Subcutaneous abdominal adipose tissue (tissue), 5 donors: ENCODE measurements at regions not wholly inside any gene's neighbourhood (a gene's known extent, or its start where the extent isn't known, plus 50 kb on each side); places are given as distances from the start of the nearest gene placed in this dataset.
"Not testable (repeated sequence)": the region's sequence is repeated elsewhere in the genome, so short reads cannot be mapped to it uniquely, and the experiment has no call there.

Source experiments
- H3K27ac ChIP-seq: one replicate; pipeline ENCODE4 v1.7.0; 2013; ENCODE audit warnings: low read depth, mild to moderate bottlenecking, inconsistent platforms, low read length, moderate library complexity
- H3K27me3 ChIP-seq, 5 donors: one replicate each; pipeline ENCODE4 v1.7.0; 2013; ENCODE audit warnings: low read length in 5 of 5, inconsistent platforms in 1 of 5; ENCODE audit not compliant: control insufficient read depth in 5 of 5, insufficient read depth in 4 of 5
- H3K36me3 ChIP-seq, 5 donors: one replicate each; pipeline ENCODE4 v1.7.0; 2013; ENCODE audit warnings: low read length in 5 of 5; ENCODE audit not compliant: control insufficient read depth in 5 of 5, insufficient read depth in 5 of 5
- H3K4me1 ChIP-seq, 5 donors: one replicate each; pipeline ENCODE4 v1.7.0; 2013; ENCODE audit warnings: low read length in 5 of 5, mild to moderate bottlenecking in 3 of 5, moderate library complexity in 1 of 5; ENCODE audit not compliant: control insufficient read depth in 5 of 5, insufficient read depth in 5 of 5
- H3K4me3 ChIP-seq, 5 donors: one replicate each; pipeline ENCODE4 v1.7.0; 2013; ENCODE audit warnings: low read length in 5 of 5, low read depth in 1 of 5
- H3K9ac ChIP-seq, 5 donors: one replicate each; pipeline ENCODE4 v1.7.0; 2013; ENCODE audit warnings: low read length in 5 of 5, mild to moderate bottlenecking in 4 of 5, moderate library complexity in 3 of 5
- H3K9me3 ChIP-seq, 5 donors: one replicate each; pipeline ENCODE4 v1.7.0; 2013; ENCODE audit warnings: low read length in 5 of 5; ENCODE audit not compliant: control insufficient read depth in 5 of 5
- donor health status: healthy.
- donor health status: healthy.
- donor health status: healthy.
- donor health status: healthy.
- donor health status: healthy.

GRCh38 chr6:61107914-61108313, 1178.1 kb downstream of the KHDRBS2 start:
- not testable (repeated sequence) for H3K27me3 ChIP-seq, H3K27ac ChIP-seq, H3K4me1 ChIP-seq

GRCh38 chr6:61103660-61104059, 1182.4 kb downstream of the KHDRBS2 start:
- not testable (repeated sequence) for H3K9ac ChIP-seq, H3K36me3 ChIP-seq, H3K4me3 ChIP-seq, H3K27me3 ChIP-seq, H3K27ac ChIP-seq, H3K9me3 ChIP-seq, H3K4me1 ChIP-seq

More at GRCh38 chr6:61107914-61108313, 1178.1 kb downstream of the KHDRBS2 start:
- not testable (repeated sequence) for H3K9ac ChIP-seq, H3K4me3 ChIP-seq, H3K9me3 ChIP-seq, H3K36me3 ChIP-seq

GRCh38 chr6:61100072-61100471, 1186.0 kb downstream of the KHDRBS2 start:
- Histone ChIP-seq H3K9ac (no peak overlapping the region), H3K4me3 (no peak overlapping the region), H3K4me1 (no peaks in the 10 kb centered on the region), H3K27me3 (no peaks in the 10 kb centered on the region), H3K27ac (no peak overlapping the region), H3K36me3 (no peaks in the 10 kb centered on the region), H3K9me3 (no peaks in the 10 kb centered on the region)

- not testable (repeated sequence) for H3K27ac ChIP-seq, H3K27me3 ChIP-seq, H3K9me3 ChIP-seq, H3K36me3 ChIP-seq, H3K9ac ChIP-seq, H3K4me3 ChIP-seq, H3K4me1 ChIP-seq
These were observed 1186.5 kb downstream of the KHDRBS2 start for GRCh38 chr6:61099561-61099960.

- not testable (repeated sequence) for H3K27ac ChIP-seq, H3K9me3 ChIP-seq, H3K4me1 ChIP-seq, H3K9ac ChIP-seq, H3K4me3 ChIP-seq, H3K36me3 ChIP-seq, H3K27me3 ChIP-seq
These were observed 1198.0 kb downstream of the KHDRBS2 start for GRCh38 chr6:61087986-61088385.

- H3K9ac ChIP-seq: no peak overlapping the region
- H3K9me3 ChIP-seq: peaks cover 0 to 15% (median 0%) of the 10 kb centered on the region in 5 donors
- H3K27ac ChIP-seq: no peak overlapping the region
- no peaks in the 10 kb centered on the region for H3K4me1 ChIP-seq
- H3K36me3 ChIP-seq: no peaks in the 10 kb centered on the region
- H3K4me3 ChIP-seq: no peak overlapping the region
- no peaks in the 10 kb centered on the region for H3K27me3 ChIP-seq
These were observed 1242.0 kb downstream of the KHDRBS2 start for GRCh38 chr6:61044011-61044410.
